Astrocyte of the cerebellum (primary cell): ENCODE measurements at regions not wholly inside any gene's neighbourhood (a gene's known extent, or its start where the extent isn't known, plus 50 kb on each side); places are given as distances from the start of the nearest gene placed in this dataset.

ENCODE experiments used
- DNase-seq: peaks from one replicate; pipeline ENCODE4 v3.0.0-alpha.2; 2011; ENCODE audit warnings: low read depth
- H3K4me3 ChIP-seq: 2 replicates; pipeline ENCODE4 v1.5.1; 2011; ENCODE audit warnings: mild to moderate bottlenecking, low read depth, low read length, moderate library complexity
- in situ Hi-C: cut with HindIII; loops from 2 replicates; pipeline ENCODE4 v1.10.0; 2017; ENCODE audit warnings: low sequenced_read_pairs
- TF ChIP-seq, protein P1 (sequence below): IDR thresholded peaks from 2 replicates; pipeline ENCODE4 v1.5.1; 2012; ENCODE audit warnings: low read length, low read depth, moderate library complexity, mild to moderate bottlenecking; ENCODE audit errors: missing control alignments

GRCh38 chr1:170789063-170789462 lies 125.1 kb downstream of the PRRX1 start:
- DNase-seq: no peak
- in situ Hi-C loops: no loop called here
- no peak overlapping the region for H3K4me3 ChIP-seq
- TF ChIP-seq, protein P1, sequence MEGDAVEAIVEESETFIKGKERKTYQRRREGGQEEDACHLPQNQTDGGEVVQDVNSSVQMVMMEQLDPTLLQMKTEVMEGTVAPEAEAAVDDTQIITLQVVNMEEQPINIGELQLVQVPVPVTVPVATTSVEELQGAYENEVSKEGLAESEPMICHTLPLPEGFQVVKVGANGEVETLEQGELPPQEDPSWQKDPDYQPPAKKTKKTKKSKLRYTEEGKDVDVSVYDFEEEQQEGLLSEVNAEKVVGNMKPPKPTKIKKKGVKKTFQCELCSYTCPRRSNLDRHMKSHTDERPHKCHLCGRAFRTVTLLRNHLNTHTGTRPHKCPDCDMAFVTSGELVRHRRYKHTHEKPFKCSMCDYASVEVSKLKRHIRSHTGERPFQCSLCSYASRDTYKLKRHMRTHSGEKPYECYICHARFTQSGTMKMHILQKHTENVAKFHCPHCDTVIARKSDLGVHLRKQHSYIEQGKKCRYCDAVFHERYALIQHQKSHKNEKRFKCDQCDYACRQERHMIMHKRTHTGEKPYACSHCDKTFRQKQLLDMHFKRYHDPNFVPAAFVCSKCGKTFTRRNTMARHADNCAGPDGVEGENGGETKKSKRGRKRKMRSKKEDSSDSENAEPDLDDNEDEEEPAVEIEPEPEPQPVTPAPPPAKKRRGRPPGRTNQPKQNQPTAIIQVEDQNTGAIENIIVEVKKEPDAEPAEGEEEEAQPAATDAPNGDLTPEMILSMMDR: no peak

- TF ChIP-seq, protein P1: peak; percentile 24
- H3K4me3 ChIP-seq: no peak overlapping the region
- in situ Hi-C loops: no loop called here
- no peak for DNase-seq
These were observed 126.2 kb downstream of the PRRX1 start for GRCh38 chr1:170790175-170790574.

DNA sequence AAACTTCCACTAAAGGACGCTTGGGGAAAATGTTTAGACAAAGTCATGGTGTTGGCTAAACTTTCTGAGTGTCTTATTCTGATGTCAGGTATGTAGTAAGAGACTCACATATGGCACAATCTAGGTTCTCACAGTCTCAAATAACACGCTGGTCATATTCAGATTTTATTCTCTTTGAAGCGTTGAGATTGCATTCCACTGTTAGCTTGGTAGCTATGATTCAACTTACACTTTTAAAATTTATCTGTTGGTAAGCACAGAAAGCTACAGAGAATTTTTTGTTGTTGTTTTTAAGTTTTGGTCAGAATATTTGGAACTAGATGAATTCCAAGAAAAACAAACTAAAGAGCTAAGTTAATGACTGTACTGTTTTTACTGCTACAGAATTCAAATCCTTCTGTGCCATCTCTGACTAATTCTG lies 126.7 kb downstream of the PRRX1 start:
- H3K4me3 ChIP-seq: no peak overlapping the region
- TF ChIP-seq, protein P1: no peak
- DNase-seq: no peak
- in situ Hi-C loops: no loop called here

- no peak for DNase-seq
- no peak overlapping the region for H3K4me3 ChIP-seq
- TF ChIP-seq, protein P1: no peak
- in situ Hi-C loops: no loop called here
These were observed 128.0 kb downstream of the PRRX1 start for GRCh38 chr1:170791941-170792340.

DNA sequence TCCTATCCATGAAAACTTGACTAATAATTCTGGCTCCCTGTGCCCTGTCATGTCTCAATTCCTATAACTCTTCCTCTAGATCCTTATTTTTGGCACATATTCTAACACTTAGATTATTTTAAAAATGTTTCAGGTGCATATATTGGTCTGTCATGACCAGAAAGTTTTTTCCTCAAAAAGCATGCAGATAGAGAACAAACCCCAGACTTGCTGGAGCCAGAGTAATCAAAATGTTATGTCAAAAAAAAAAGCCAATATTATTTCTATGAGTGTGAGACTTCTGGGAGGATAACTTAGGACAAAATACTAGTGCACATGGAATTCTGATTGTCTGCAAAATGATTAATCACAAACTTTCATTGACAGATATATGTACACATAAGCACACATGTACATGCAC lies 135.1 kb upstream of the MROH9 start:
- TF ChIP-seq, protein P1: no peak
- H3K4me3 ChIP-seq: no peak overlapping the region
- in situ Hi-C loops: no loop called here
- DNase-seq: no peak

DNA sequence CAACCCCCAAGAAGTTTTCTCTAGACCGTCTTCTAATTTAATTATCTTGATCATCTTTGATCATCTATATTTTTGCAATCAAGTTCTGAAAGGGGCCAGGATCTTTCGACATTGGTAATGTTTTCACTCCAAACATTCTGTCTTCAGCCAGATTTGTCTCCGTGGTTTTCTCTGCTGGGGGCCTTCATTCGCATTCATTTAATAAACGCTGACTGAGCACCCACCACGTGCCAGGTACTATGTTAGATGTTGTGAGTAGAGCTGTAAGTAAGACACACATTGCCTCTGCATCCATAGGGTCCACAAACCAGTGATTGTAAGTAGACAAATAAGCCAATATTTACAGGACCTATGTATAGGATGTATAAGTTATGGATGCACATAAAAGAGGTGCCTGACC lies 134.5 kb upstream of the MROH9 start:
- in situ Hi-C loops: no loop called here
- DNase-seq: peak; percentile 33

More for the DNA sequence above, 134.5 kb upstream of the MROH9 start:
- H3K4me3 ChIP-seq: no peak overlapping the region
- TF ChIP-seq, protein P1: no peak
